GM12873 (cell line): ENCODE measurements at regions not wholly inside any gene's neighbourhood (a gene's known extent, or its start where the extent isn't known, plus 50 kb on each side); places are given as distances from the start of the nearest gene placed in this dataset.
A peak's percentile ranks its signal among the peaks of the same experiment; 100 is the strongest.

Source experiments
- TF ChIP-seq, protein P1 (sequence below): IDR thresholded peaks from 2 replicates; pipeline ENCODE4 v1.5.1; 2012; ENCODE audit warnings: low read depth, mild to moderate bottlenecking, moderate library complexity, low read length, control low read depth; ENCODE audit not compliant: insufficient read depth; ENCODE audit errors: missing control alignments

DNA sequence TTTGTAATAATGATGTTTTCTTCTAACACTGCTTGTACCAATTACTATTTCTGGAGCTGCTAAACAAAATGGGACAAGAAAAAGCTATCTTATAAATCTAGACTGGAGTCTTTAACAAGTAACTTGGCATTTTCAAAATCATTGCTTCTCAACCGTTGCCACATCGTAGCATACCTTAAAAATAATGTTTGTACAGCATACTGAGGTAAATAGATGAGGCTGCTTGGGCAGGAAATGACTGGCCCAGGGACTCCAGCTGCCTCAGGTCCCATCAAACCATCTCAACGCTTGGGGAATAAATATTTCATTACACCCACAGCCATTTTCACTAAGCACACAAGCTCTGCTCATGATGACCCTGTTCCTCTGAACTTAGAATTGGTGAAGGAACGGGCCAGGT lies 115.1 kb downstream of the SPANXA1 start:
- TF ChIP-seq, protein P1, sequence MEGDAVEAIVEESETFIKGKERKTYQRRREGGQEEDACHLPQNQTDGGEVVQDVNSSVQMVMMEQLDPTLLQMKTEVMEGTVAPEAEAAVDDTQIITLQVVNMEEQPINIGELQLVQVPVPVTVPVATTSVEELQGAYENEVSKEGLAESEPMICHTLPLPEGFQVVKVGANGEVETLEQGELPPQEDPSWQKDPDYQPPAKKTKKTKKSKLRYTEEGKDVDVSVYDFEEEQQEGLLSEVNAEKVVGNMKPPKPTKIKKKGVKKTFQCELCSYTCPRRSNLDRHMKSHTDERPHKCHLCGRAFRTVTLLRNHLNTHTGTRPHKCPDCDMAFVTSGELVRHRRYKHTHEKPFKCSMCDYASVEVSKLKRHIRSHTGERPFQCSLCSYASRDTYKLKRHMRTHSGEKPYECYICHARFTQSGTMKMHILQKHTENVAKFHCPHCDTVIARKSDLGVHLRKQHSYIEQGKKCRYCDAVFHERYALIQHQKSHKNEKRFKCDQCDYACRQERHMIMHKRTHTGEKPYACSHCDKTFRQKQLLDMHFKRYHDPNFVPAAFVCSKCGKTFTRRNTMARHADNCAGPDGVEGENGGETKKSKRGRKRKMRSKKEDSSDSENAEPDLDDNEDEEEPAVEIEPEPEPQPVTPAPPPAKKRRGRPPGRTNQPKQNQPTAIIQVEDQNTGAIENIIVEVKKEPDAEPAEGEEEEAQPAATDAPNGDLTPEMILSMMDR = no peak

DNA sequence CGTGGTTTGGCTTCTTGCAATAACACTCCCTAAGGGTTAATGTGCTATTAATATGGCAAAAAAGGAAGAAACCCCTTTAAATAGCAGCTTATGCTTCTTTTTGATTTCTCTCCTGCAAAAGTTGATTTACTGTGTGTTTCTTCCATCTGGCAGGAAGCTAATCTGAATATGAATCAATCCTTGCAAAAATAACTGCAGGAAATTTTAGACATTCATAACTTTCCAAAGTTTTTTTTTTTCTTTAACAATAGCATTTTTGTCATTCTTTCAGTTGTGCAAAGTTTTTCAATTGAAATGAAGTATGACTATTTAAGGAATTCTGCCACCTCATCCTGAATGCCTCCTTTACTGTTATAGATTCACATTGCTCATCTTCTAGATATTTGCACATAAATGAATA lies 115.6 kb downstream of the SPANXA1 start:
- TF ChIP-seq, protein P1 = no peak

DNA sequence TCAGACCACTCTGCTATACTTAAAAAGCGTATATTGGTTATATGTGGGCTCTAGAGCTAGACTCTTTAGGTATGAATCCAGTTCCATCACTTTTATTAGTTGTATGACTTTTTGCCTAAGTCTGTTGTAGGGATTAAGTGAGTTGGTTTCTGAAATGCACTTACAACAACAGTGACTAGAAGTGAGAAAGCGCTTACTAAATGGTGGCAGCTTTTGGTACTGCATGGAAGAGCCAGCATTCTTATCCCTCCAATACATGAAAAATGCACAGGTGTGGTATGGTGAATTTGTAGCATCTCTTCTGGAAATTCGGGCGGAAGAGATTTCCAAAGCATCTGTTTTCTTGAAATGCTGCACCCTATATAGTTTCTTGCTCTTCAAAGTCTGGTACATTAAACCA lies 117.1 kb downstream of the SPANXA1 start:
- TF ChIP-seq, protein P1 = peak; percentile 38

DNA sequence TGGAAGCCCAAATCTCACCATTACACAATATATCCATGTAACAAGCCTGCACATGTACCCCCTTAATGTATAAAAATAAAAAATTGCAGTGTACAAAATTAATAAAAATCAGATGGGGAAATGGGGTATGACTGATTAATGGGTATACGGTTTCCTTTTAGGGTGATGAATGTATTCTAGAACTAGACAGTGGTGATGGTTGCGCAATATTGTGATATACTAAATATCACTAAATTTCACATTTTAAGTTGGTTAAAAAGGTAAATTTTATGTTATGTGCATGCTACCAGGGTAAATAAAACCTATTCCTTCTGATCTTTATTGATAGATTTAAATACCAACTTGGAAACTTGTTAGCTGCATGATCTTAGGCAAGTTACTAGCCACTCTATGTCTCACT lies 129.4 kb downstream of the SPANXA1 start:
- TF ChIP-seq, protein P1 = no peak

DNA sequence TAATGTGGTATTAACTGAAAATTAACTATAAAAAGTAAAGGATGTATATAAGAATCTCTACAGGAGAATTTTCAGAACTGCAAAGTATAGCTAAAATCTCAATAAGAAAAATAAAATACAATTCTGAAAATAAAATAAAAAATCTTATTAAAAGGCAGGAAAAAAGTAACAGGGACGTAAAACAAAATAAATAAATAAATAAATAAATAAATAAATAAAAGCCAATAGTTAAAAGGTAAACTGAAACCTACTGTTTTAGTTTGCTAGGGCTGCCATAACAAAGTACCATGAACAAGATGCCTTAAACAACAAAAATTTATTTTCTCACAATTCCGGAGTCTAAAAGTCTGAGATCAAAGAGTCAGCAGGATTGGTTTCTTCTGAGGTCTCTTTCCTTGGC lies 140.6 kb downstream of the SPANXA1 start:
- TF ChIP-seq, protein P1 = no peak

DNA sequence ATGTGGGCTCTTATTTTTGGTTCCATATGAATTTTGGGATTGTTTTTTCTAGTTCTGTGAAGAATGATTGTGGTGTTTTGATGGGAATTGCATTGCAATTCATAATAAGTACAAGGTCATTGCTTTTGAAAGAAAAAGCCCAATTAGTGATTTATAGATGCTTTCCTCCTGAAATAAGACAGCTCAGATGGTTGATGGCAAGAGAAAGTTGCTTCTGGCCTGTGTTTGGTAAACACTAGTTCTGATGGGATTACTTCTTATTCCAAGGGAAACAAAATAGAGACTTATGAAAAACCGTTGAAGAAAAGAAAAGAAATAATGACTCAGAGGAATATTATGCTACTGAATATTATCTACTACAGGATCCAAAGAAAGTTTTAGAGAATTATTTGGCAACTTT lies 144.9 kb downstream of the SPANXA1 start:
- TF ChIP-seq, protein P1 = no peak

DNA sequence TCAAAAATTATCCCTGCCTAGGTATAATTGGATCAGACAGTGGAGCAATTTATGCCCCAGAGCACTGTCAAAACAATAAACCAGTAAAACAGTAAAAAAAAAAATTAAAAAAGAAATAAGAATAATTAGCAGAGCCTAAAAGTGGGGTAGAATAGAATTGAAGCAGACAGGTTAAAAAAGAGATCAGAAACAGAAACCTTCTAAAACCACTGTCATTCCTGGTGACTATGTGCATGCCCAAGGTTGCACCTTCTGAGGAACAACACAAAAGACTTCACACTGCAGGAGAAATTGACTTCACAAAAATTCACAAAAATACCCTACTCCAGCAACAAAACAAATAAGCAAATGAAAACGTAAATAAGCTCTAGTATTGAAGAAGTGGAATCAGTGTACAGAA lies 168.6 kb downstream of the SPANXA1 start:
- TF ChIP-seq, protein P1 = no peak
